ENCODE measurements at regions not wholly inside any gene's neighbourhood (a gene's known extent, or its start where the extent isn't known, plus 50 kb on each side); places are given as distances from the start of the nearest gene placed in this dataset.

- DNase-seq (ENCODE audit: low spot score): no peak
Observed at GRCh38 chr17:77654850-77655249, 303.7 kb upstream of the TNRC6C start.

GRCh38 chr17:77656054-77656453 lies 302.4 kb upstream of the TNRC6C start:
- no peak for DNase-seq (ENCODE audit: low spot score)

GRCh38 chr17:77657839-77658238 lies 300.7 kb upstream of the TNRC6C start:
- no peak for DNase-seq (ENCODE audit: low spot score)

- no peak for DNase-seq (ENCODE audit: low spot score)
Observed at GRCh38 chr17:77660524-77660923, 298.0 kb upstream of the TNRC6C start.

GRCh38 chr17:77662833-77663232 lies 295.7 kb upstream of the TNRC6C start:
- no peak for DNase-seq (ENCODE audit: low spot score)

GRCh38 chr17:77664097-77664729 lies 294.3 kb upstream of the TNRC6C start:
- no peak for DNase-seq (ENCODE audit: low spot score)

GRCh38 chr17:77665833-77666232 lies 292.7 kb upstream of the TNRC6C start:
- no peak for DNase-seq (ENCODE audit: low spot score)

GRCh38 chr17:77666462-77666861 lies 292.0 kb upstream of the TNRC6C start:
- DNase-seq (ENCODE audit: low spot score): no peak

- DNase-seq (ENCODE audit: low spot score): no peak
Observed at GRCh38 chr17:77666881-77667395, 291.6 kb upstream of the TNRC6C start.

- DNase-seq (ENCODE audit: low spot score): no peak
Observed at GRCh38 chr17:77667478-77667877, 291.0 kb upstream of the TNRC6C start.

GRCh38 chr17:77668518-77668917 lies 290.0 kb upstream of the TNRC6C start:
- DNase-seq (ENCODE audit: low spot score): no peak

- DNase-seq (ENCODE audit: low spot score): no peak
Observed at GRCh38 chr17:77670173-77670572, 288.3 kb upstream of the TNRC6C start.

GRCh38 chr17:77674358-77674757 lies 284.1 kb upstream of the TNRC6C start:
- DNase-seq (ENCODE audit: low spot score): no peak

- no peak for DNase-seq (ENCODE audit: low spot score)
Observed at GRCh38 chr17:77675411-77675810, 283.1 kb upstream of the TNRC6C start.

GRCh38 chr17:77675816-77676215 lies 282.7 kb upstream of the TNRC6C start:
- no peak for DNase-seq (ENCODE audit: low spot score)

- peak; percentile 24 for DNase-seq (ENCODE audit: low spot score)
Observed at GRCh38 chr17:77676237-77676661, 282.3 kb upstream of the TNRC6C start.

- DNase-seq (ENCODE audit: low spot score): no peak
Observed at GRCh38 chr17:77677211-77677610, 281.3 kb upstream of the TNRC6C start.

GRCh38 chr17:77677630-77678029 lies 280.9 kb upstream of the TNRC6C start:
- DNase-seq (ENCODE audit: low spot score): no peak

- no peak for DNase-seq (ENCODE audit: low spot score)
Observed at GRCh38 chr17:77679589-77679988, 278.9 kb upstream of the TNRC6C start.

- DNase-seq (ENCODE audit: low spot score): no peak
Observed at GRCh38 chr17:77681861-77682260, 276.6 kb upstream of the TNRC6C start.

- DNase-seq (ENCODE audit: low spot score): no peak
Observed at GRCh38 chr17:77684803-77685798, 273.4 kb upstream of the TNRC6C start.

GRCh38 chr17:77685881-77686486 lies 272.5 kb upstream of the TNRC6C start:
- DNase-seq (ENCODE audit: low spot score): no peak

GRCh38 chr17:77686903-77687302 lies 271.6 kb upstream of the TNRC6C start:
- no peak for DNase-seq (ENCODE audit: low spot score)

Data from kidney tubule cell (primary cell).